ENCODE measurements at regions not wholly inside any gene's neighbourhood (a gene's known extent, or its start where the extent isn't known, plus 50 kb on each side); places are given as distances from the start of the nearest gene placed in this dataset.
"Not testable (repeated sequence)": the region's sequence is repeated elsewhere in the genome, so short reads cannot be mapped to it uniquely, and the experiment has no call there.

- Mint-ChIP-seq H3K4me1 (no peaks in the 10 kb centered on the region), H3K36me3 (ENCODE audit: low read depth) (no peaks in the 10 kb centered on the region), H3K4me3 (no peak overlapping the region), H3K27me3 (no peaks in the 10 kb centered on the region), H3K27ac (no peak overlapping the region)
- peaks cover 3% of the 10 kb centered on the region for H3K9me3 ChIP-seq (ENCODE audit: control insufficient read depth, low read length, poor library complexity, severe bottlenecking)
- ATAC-seq (no peak), DNase-seq (no peak)
Observed at GRCh38 chr3:76532158-76532822, 507.6 kb upstream of the ROBO2 start.

GRCh38 chr3:76533710-76534109 lies 506.2 kb upstream of the ROBO2 start:
- not testable (repeated sequence) for H3K36me3 Mint-ChIP-seq (ENCODE audit: low read depth); H3K27ac Mint-ChIP-seq; H3K27me3 Mint-ChIP-seq; H3K4me3 Mint-ChIP-seq; DNase-seq; H3K4me1 Mint-ChIP-seq; H3K9me3 ChIP-seq (ENCODE audit: control insufficient read depth, low read length, poor library complexity, severe bottlenecking); ATAC-seq

- H3K27ac Mint-ChIP-seq; DNase-seq; H3K9me3 ChIP-seq (ENCODE audit: control insufficient read depth, low read length, poor library complexity, severe bottlenecking); H3K4me3 Mint-ChIP-seq; H3K36me3 Mint-ChIP-seq (ENCODE audit: low read depth); ATAC-seq; H3K27me3 Mint-ChIP-seq; H3K4me1 Mint-ChIP-seq: not testable (repeated sequence)
Observed at GRCh38 chr3:76537857-76538256, 502.0 kb upstream of the ROBO2 start.

- no peaks in the 10 kb centered on the region for H3K36me3 Mint-ChIP-seq (ENCODE audit: low read depth)
- H3K4me1 Mint-ChIP-seq, result no peaks in the 10 kb centered on the region
Observed at GRCh38 chr3:76547674-76548073, 492.2 kb upstream of the ROBO2 start.

GRCh38 chr3:76550522-76551201 lies 489.2 kb upstream of the ROBO2 start:
- no peaks in the 10 kb centered on the region for H3K4me1 Mint-ChIP-seq
- ATAC-seq (no peak), DNase-seq (no peak)
- H3K27ac Mint-ChIP-seq, result no peak overlapping the region
- H3K4me3 Mint-ChIP-seq, result no peak overlapping the region
- H3K36me3 Mint-ChIP-seq (ENCODE audit: low read depth), result no peaks in the 10 kb centered on the region
- H3K27me3 Mint-ChIP-seq, result no peaks in the 10 kb centered on the region
- H3K9me3 ChIP-seq (ENCODE audit: control insufficient read depth, low read length, poor library complexity, severe bottlenecking), result no peaks in the 10 kb centered on the region

More at GRCh38 chr3:76547674-76548073, 492.2 kb upstream of the ROBO2 start:
- Mint-ChIP-seq H3K4me3 (no peak overlapping the region), H3K27me3 (no peaks in the 10 kb centered on the region), H3K27ac (no peak overlapping the region)
- ATAC-seq (no peak), DNase-seq (no peak)
- no peaks in the 10 kb centered on the region for H3K9me3 ChIP-seq (ENCODE audit: control insufficient read depth, low read length, poor library complexity, severe bottlenecking)

GRCh38 chr3:76551739-76552138 lies 488.2 kb upstream of the ROBO2 start:
- no peak for ATAC-seq
- no peaks in the 10 kb centered on the region for H3K27me3 Mint-ChIP-seq

GRCh38 chr3:76552653-76553052 lies 487.2 kb upstream of the ROBO2 start:
- DNase-seq (no peak), ATAC-seq (no peak)
- Mint-ChIP-seq H3K27ac (no peak overlapping the region), H3K4me3 (no peak overlapping the region), H3K27me3 (no peaks in the 10 kb centered on the region), H3K4me1 (no peaks in the 10 kb centered on the region), H3K36me3 (ENCODE audit: low read depth) (no peaks in the 10 kb centered on the region)
- H3K9me3 ChIP-seq (ENCODE audit: control insufficient read depth, low read length, poor library complexity, severe bottlenecking), result no peaks in the 10 kb centered on the region

More at GRCh38 chr3:76551739-76552138, 488.2 kb upstream of the ROBO2 start:
- no peaks in the 10 kb centered on the region for H3K4me1 Mint-ChIP-seq
- H3K4me3 Mint-ChIP-seq, result no peak overlapping the region
- H3K27ac Mint-ChIP-seq, result no peak overlapping the region
- H3K36me3 Mint-ChIP-seq (ENCODE audit: low read depth), result no peaks in the 10 kb centered on the region
- DNase-seq, result no peak
- H3K9me3 ChIP-seq (ENCODE audit: control insufficient read depth, low read length, poor library complexity, severe bottlenecking), result no peaks in the 10 kb centered on the region

GRCh38 chr3:76554707-76555106 lies 485.2 kb upstream of the ROBO2 start:
- DNase-seq (no peak), ATAC-seq (no peak)
- H3K9me3 ChIP-seq (ENCODE audit: control insufficient read depth, low read length, poor library complexity, severe bottlenecking), result no peaks in the 10 kb centered on the region
- Mint-ChIP-seq H3K4me3 (no peak overlapping the region), H3K27ac (no peak overlapping the region), H3K4me1 (no peaks in the 10 kb centered on the region), H3K27me3 (no peaks in the 10 kb centered on the region), H3K36me3 (ENCODE audit: low read depth) (no peaks in the 10 kb centered on the region)

GRCh38 chr3:76561494-76562236 lies 478.2 kb upstream of the ROBO2 start:
- Mint-ChIP-seq H3K36me3 (ENCODE audit: low read depth) (no peaks in the 10 kb centered on the region), H3K27ac (no peak overlapping the region), H3K4me3 (no peak overlapping the region), H3K27me3 (no peaks in the 10 kb centered on the region), H3K4me1 (no peaks in the 10 kb centered on the region)
- no peak for ATAC-seq
- no peaks in the 10 kb centered on the region for H3K9me3 ChIP-seq (ENCODE audit: control insufficient read depth, low read length, poor library complexity, severe bottlenecking)
- DNase-seq, result no peak

GRCh38 chr3:76565496-76566210 lies 474.2 kb upstream of the ROBO2 start:
- Mint-ChIP-seq H3K27ac (no peak overlapping the region), H3K4me3 (no peak overlapping the region), H3K36me3 (ENCODE audit: low read depth) (no peaks in the 10 kb centered on the region), H3K4me1 (no peaks in the 10 kb centered on the region), H3K27me3 (no peaks in the 10 kb centered on the region)
- DNase-seq (no peak), ATAC-seq (no peak)
- H3K9me3 ChIP-seq (ENCODE audit: control insufficient read depth, low read length, poor library complexity, severe bottlenecking), result no peaks in the 10 kb centered on the region

GRCh38 chr3:76566211-76566534 lies 473.7 kb upstream of the ROBO2 start:
- H3K27me3 Mint-ChIP-seq, result no peaks in the 10 kb centered on the region
- no peaks in the 10 kb centered on the region for H3K36me3 Mint-ChIP-seq (ENCODE audit: low read depth)
- ATAC-seq, result no peak
- H3K27ac Mint-ChIP-seq, result no peak overlapping the region
- H3K4me3 Mint-ChIP-seq, result no peak overlapping the region
- no peak for DNase-seq
- no peaks in the 10 kb centered on the region for H3K4me1 Mint-ChIP-seq
- H3K9me3 ChIP-seq (ENCODE audit: control insufficient read depth, low read length, poor library complexity, severe bottlenecking), result no peaks in the 10 kb centered on the region

GRCh38 chr3:76566904-76567303 lies 473.0 kb upstream of the ROBO2 start:
- H3K27me3 Mint-ChIP-seq, result no peaks in the 10 kb centered on the region
- DNase-seq (no peak), ATAC-seq (no peak)
- H3K4me1 Mint-ChIP-seq, result no peaks in the 10 kb centered on the region
- H3K27ac Mint-ChIP-seq, result no peak overlapping the region
- no peak overlapping the region for H3K4me3 Mint-ChIP-seq
- no peaks in the 10 kb centered on the region for H3K9me3 ChIP-seq (ENCODE audit: control insufficient read depth, low read length, poor library complexity, severe bottlenecking)
- no peaks in the 10 kb centered on the region for H3K36me3 Mint-ChIP-seq (ENCODE audit: low read depth)

- Mint-ChIP-seq H3K27ac (no peak overlapping the region), H3K27me3 (no peaks in the 10 kb centered on the region), H3K4me1 (no peaks in the 10 kb centered on the region), H3K36me3 (ENCODE audit: low read depth) (no peaks in the 10 kb centered on the region), H3K4me3 (no peak overlapping the region)
- no peak for DNase-seq
- no peak for ATAC-seq
- H3K9me3 ChIP-seq (ENCODE audit: control insufficient read depth, low read length, poor library complexity, severe bottlenecking), result no peaks in the 10 kb centered on the region
Observed at GRCh38 chr3:76570436-76571057, 469.4 kb upstream of the ROBO2 start.
